A549 (cell line): ENCODE measurements at regions not wholly inside any gene's neighbourhood (a gene's known extent, or its start where the extent isn't known, plus 50 kb on each side); places are given as distances from the start of the nearest gene placed in this dataset.

Experiments used
- CTCF ChIP-seq: fragments of >200 bp; sonication (Bioruptor Twin); formaldehyde crosslinking; IDR thresholded peaks from 3 replicates; pipeline ENCODE4 v1.5.1; 2016
- EP300 ChIP-seq, 2 experiments: fragments of >200 bp; sonication (Bioruptor Twin); formaldehyde crosslinking; IDR thresholded peaks; 2 replicates in 1 of 2; 3 replicates in 1 of 2; pipeline ENCODE4 v1.6.1; 2016 to 2017
- MAFK ChIP-seq: fragments of 450-650 bp; IDR thresholded peaks from 2 replicates; pipeline ENCODE4 v1.6.1; 2014; ENCODE audit not compliant: partially characterized antibody
- PBX3 ChIP-seq: IDR thresholded peaks from 2 replicates; pipeline ENCODE4 v1.6.1; 2012
- POLR2A ChIP-seq: IDR thresholded peaks from 2 replicates; pipeline ENCODE4 v1.6.1; 2012; ENCODE audit warnings: mild to moderate bottlenecking, low read length

GRCh38 chr1:191457889-191458288 lies 700.4 kb upstream of the RGS18 start:
- no peak for TF ChIP-seq EP300 (IDR thresholded peaks at IDR 0.05)
- no peak for TF ChIP-seq CTCF
- no peak for TF ChIP-seq POLR2A
- TF ChIP-seq MAFK, result peak; percentile 41
- no peak for TF ChIP-seq PBX3
